ENCODE measurements at regions not wholly inside any gene's neighbourhood (a gene's known extent, or its start where the extent isn't known, plus 50 kb on each side); places are given as distances from the start of the nearest gene placed in this dataset.

- DNase-seq (ENCODE audit: low read depth in 1 of 2, low spot score in 2 of 2) (no peak), FAIRE-seq (no peak)
- H3K4me3 ChIP-seq (ENCODE audit: extremely low read depth in 1 of 4, insufficient read depth in 2 of 4, low read depth in 3 of 4, low read length in 4 of 4) = no peak overlapping the region
- no peak overlapping the region for H2BK20ac ChIP-seq (ENCODE audit: low read length)
- H3K79me1 ChIP-seq (ENCODE audit: low read depth, low read length) = no peaks in the 10 kb centered on the region
- H3K4ac ChIP-seq (replicated peaks; ENCODE audit: insufficient read length, low read depth, low read length) = no peak overlapping the region
- H4K5ac ChIP-seq (ENCODE audit: insufficient read length, low read depth, low read length) = no peak overlapping the region
- H2AK5ac ChIP-seq (ENCODE audit: low read depth, low read length) = no peak overlapping the region
- H3K36me3 ChIP-seq (ENCODE audit: control insufficient read depth in 2 of 4, insufficient read depth in 4 of 4, low read length in 3 of 4) = no peaks in the 10 kb centered on the region
- no peak overlapping the region for H3K27ac ChIP-seq (ENCODE audit: low read depth, low read length)
- H3K56ac ChIP-seq (replicated peaks; ENCODE audit: insufficient read length, low read depth, low read length) = no peak overlapping the region
- H2AFZ ChIP-seq (ENCODE audit: low read length) = no peak overlapping the region
- no peak overlapping the region for H2BK5ac ChIP-seq (ENCODE audit: low read depth, low read length)
- TF ChIP-seq SP4 (IDR thresholded peaks at IDR 0.05; ENCODE audit: low read length) = no peak
- TF ChIP-seq, protein P1, sequence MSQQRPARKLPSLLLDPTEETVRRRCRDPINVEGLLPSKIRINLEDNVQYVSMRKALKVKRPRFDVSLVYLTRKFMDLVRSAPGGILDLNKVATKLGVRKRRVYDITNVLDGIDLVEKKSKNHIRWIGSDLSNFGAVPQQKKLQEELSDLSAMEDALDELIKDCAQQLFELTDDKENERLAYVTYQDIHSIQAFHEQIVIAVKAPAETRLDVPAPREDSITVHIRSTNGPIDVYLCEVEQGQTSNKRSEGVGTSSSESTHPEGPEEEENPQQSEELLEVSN (IDR thresholded peaks at IDR 0.05) = no peak
- TF ChIP-seq BACH1 (IDR thresholded peaks at IDR 0.05; ENCODE audit: low read length) = no peak
- TF ChIP-seq EP300 (IDR thresholded peaks at IDR 0.05; ENCODE audit: borderline replicate concordance in 1 of 2, low read depth in 2 of 2, low read length in 2 of 2) = no peak
- TF ChIP-seq SUZ12 (IDR thresholded peaks at IDR 0.05; ENCODE audit: low read length) = no peak
- H2BK12ac ChIP-seq (ENCODE audit: low read depth, low read length) = no peak overlapping the region
- H3K27me3 ChIP-seq (replicated peaks in 1 of 4; ENCODE audit: control insufficient read depth in 3 of 4, extremely low read depth in 1 of 4, insufficient read depth in 3 of 4, low read length in 3 of 4) = no peaks in the 10 kb centered on the region
- POLR2A ChIA-PET (ENCODE audit: partially characterized antibody) = no interaction called here
- no peaks in the 10 kb centered on the region for H3K23me2 ChIP-seq (ENCODE audit: low read depth, low read length)
- no peak overlapping the region for H3K14ac ChIP-seq (ENCODE audit: insufficient read length)
- no peak overlapping the region for H3K9ac ChIP-seq (replicated peaks in 1 of 4; ENCODE audit: extremely low read depth in 1 of 4, low read depth in 3 of 4, low read length in 3 of 4)
- H3K23ac ChIP-seq (ENCODE audit: insufficient read length) = no peak overlapping the region
- H3K79me2 ChIP-seq (ENCODE audit: control insufficient read depth in 1 of 2, insufficient read depth in 2 of 2, low read length in 2 of 2) = no peaks in the 10 kb centered on the region
- H4K20me1 ChIP-seq (replicated peaks in 1 of 2; ENCODE audit: control insufficient read depth in 1 of 2, insufficient read depth in 2 of 2, low read length in 2 of 2) = no peaks in the 10 kb centered on the region
- CTCF ChIA-PET (ENCODE audit: partially characterized antibody) = interaction anchor here (1.0 to 1.6 kb wide), 2 partner anchors 13 to 17 kb away, joined by 3 to 4 read pairs; no protein-coding TSS in a partner anchor
- no peak overlapping the region for H2BK120ac ChIP-seq (replicated peaks; ENCODE audit: low read depth, low read length)
- H3K4me2 ChIP-seq (ENCODE audit: insufficient read depth in 1 of 2, low read depth in 2 of 2, low read length in 2 of 2) = no peak overlapping the region
- H4K91ac ChIP-seq (replicated peaks; ENCODE audit: insufficient read length, low read length) = no peak overlapping the region
- H3K18ac ChIP-seq (ENCODE audit: extremely low read depth, low read length) = no peak overlapping the region
- no peaks in the 10 kb centered on the region for H3K9me3 ChIP-seq (ENCODE audit: insufficient read depth in 2 of 2, low read depth in 1 of 2, low read length in 1 of 2)
- peaks cover 0 to 5% (median 0%) of the 10 kb centered on the region in 4 experiments; a peak in 1 of 7 replicates for H3K4me1 ChIP-seq (replicated peaks in 1 of 4; ENCODE audit: control insufficient read depth in 3 of 4, insufficient read depth in 4 of 4, low read length in 3 of 4)
- no peak overlapping the region for H4K8ac ChIP-seq (ENCODE audit: extremely low read depth, insufficient read depth, low read length)
- H2BK15ac ChIP-seq (ENCODE audit: low read length) = no peak overlapping the region
- WGBS, 2 experiments (ENCODE audit: extremely low coverage in 1 of 2, insufficient coverage in 1 of 2, insufficient read length in 1 of 2, insufficient replicate concordance in 2 of 2, low coverage in 1 of 2, low lambda C conversion rate in 2 of 2, missing lambda C conversion rate in 1 of 2) = 95% methylated on average over 1 of the region's 1 CpG; no CpG with 5 or more reads in 1 of the 2 experiments
These were observed 454.0 kb upstream of the SORCS1 start for GRCh38 chr10:107618504-107618994.
